GM19463 (cell line): ENCODE measurements at regions not wholly inside any gene's neighbourhood (a gene's known extent, or its start where the extent isn't known, plus 50 kb on each side); places are given as distances from the start of the nearest gene placed in this dataset.
"Not testable (repeated sequence)": the region's sequence is repeated elsewhere in the genome, so short reads cannot be mapped to it uniquely, and the experiment has no call there.

Experiments
- ATAC-seq: cut with Tn5 transposase; IDR thresholded peaks from one replicate; pipeline ENCODE4 v1.9.1; 2021; ENCODE audit warnings: mild to moderate bottlenecking, moderate library complexity; ENCODE audit not compliant: unreplicated experiment

- ATAC-seq = no peak
These were observed 974.4 kb upstream of the GYPC start for GRCh38 chr2:125681576-125681975.

- ATAC-seq = no peak
These were observed 973.8 kb upstream of the GYPC start for GRCh38 chr2:125681976-125682805.

GRCh38 chr2:125684256-125684655 is 971.7 kb upstream of the GYPC start:
- no peak for ATAC-seq

GRCh38 chr2:125684932-125685331 is 971.0 kb upstream of the GYPC start:
- ATAC-seq = no peak

GRCh38 chr2:125696560-125696959 is 959.4 kb upstream of the GYPC start:
- no peak for ATAC-seq

GRCh38 chr2:125698280-125698679 is 957.7 kb upstream of the GYPC start:
- no peak for ATAC-seq

GRCh38 chr2:125701070-125701469 is 954.9 kb upstream of the GYPC start:
- ATAC-seq = no peak

GRCh38 chr2:125707611-125708010 is 948.3 kb upstream of the GYPC start:
- no peak for ATAC-seq

GRCh38 chr2:125710561-125710960 is 945.4 kb upstream of the GYPC start:
- no peak for ATAC-seq

- ATAC-seq = no peak
These were observed 944.9 kb upstream of the GYPC start for GRCh38 chr2:125711075-125711474.

GRCh38 chr2:125713533-125713932 is 942.4 kb upstream of the GYPC start:
- no peak for ATAC-seq

GRCh38 chr2:125721072-125721721 is 934.8 kb upstream of the GYPC start:
- no peak for ATAC-seq

- no peak for ATAC-seq
These were observed 925.0 kb upstream of the GYPC start for GRCh38 chr2:125730921-125731320.

GRCh38 chr2:125736306-125736705 is 919.7 kb upstream of the GYPC start:
- no peak for ATAC-seq

GRCh38 chr2:125745514-125745913 is 910.4 kb upstream of the GYPC start:
- ATAC-seq = no peak

GRCh38 chr2:125746321-125747164 is 909.4 kb upstream of the GYPC start:
- no peak for ATAC-seq

- ATAC-seq = no peak
These were observed 908.9 kb upstream of the GYPC start for GRCh38 chr2:125747165-125747425.

- ATAC-seq = no peak
These were observed 899.5 kb upstream of the GYPC start for GRCh38 chr2:125756431-125756830.

GRCh38 chr2:125796784-125797183 is 859.2 kb upstream of the GYPC start:
- ATAC-seq = no peak

- ATAC-seq = no peak
These were observed 858.8 kb upstream of the GYPC start for GRCh38 chr2:125797192-125797591.

- ATAC-seq = no peak
These were observed 833.2 kb upstream of the GYPC start for GRCh38 chr2:125822746-125823145.

- not testable (repeated sequence) for ATAC-seq
These were observed 830.2 kb upstream of the GYPC start for GRCh38 chr2:125825781-125826180.
